ENCODE measurements at regions not wholly inside any gene's neighbourhood (a gene's known extent, or its start where the extent isn't known, plus 50 kb on each side); places are given as distances from the start of the nearest gene placed in this dataset.

DNA sequence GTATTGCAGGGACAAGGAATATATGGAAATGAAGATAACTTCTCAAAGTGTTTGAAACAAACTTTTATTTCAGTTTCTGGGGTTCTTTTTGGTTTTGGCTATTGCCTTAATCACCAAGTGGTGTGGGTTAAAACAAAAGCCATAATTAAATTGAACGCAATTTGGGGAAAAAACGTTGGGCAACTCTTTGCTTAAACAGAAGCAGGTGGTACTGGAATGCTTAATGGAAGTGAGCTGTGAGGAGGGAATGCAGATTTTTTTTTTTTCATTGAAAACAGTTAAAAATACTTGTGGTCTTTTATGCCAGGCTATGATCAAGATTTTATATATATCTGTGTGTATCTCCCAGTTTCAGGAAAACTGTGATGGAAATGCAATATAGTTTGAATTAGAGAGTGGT is 195.7 kb upstream of the TUT7 start:
- TF ChIP-seq, protein P1, sequence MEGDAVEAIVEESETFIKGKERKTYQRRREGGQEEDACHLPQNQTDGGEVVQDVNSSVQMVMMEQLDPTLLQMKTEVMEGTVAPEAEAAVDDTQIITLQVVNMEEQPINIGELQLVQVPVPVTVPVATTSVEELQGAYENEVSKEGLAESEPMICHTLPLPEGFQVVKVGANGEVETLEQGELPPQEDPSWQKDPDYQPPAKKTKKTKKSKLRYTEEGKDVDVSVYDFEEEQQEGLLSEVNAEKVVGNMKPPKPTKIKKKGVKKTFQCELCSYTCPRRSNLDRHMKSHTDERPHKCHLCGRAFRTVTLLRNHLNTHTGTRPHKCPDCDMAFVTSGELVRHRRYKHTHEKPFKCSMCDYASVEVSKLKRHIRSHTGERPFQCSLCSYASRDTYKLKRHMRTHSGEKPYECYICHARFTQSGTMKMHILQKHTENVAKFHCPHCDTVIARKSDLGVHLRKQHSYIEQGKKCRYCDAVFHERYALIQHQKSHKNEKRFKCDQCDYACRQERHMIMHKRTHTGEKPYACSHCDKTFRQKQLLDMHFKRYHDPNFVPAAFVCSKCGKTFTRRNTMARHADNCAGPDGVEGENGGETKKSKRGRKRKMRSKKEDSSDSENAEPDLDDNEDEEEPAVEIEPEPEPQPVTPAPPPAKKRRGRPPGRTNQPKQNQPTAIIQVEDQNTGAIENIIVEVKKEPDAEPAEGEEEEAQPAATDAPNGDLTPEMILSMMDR (IDR thresholded peaks at IDR 0.05; ENCODE audit: poor library complexity) = no peak
- TF ChIP-seq EZH2 (IDR thresholded peaks at IDR 0.05; ENCODE audit: borderline replicate concordance) = no peak

Data from hepatocyte (in vitro differentiated cells).